ENCODE measurements at regions not wholly inside any gene's neighbourhood (a gene's known extent, or its start where the extent isn't known, plus 50 kb on each side); places are given as distances from the start of the nearest gene placed in this dataset.
A peak's percentile ranks its signal among the peaks of the same experiment; 100 is the strongest.

GRCh38 chr2:148582679-148583511, 61.7 kb upstream of the EPC2 start:
- no peak for TF ChIP-seq CTCF (IDR thresholded peaks at IDR 0.05; ENCODE audit: insufficient read depth, low read length)
- H3K4me3 ChIP-seq (ENCODE audit: low read depth, low read length) = no peak overlapping the region
- peak; percentile 13 for DNase-seq (ENCODE audit: low read depth)

DNA sequence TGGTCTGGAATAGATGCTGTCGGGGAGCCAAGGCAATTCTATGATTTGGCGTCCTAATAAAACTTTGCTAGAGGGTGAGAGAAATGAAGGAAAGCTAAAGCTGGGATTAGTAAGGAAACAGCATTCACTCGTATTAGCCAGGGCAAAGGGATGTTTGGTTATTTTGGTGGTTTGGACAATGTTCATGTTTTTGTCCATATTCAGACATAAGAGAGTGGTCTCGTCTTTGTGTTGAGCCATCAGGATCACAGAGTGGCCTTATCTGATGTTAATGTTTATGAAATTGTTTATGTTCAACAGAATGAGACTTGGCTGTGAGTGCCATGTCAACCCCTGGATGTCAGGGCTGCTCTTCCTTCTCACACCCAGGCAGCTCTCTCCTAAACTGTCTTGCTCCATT, 58.9 kb upstream of the EPC2 start:
- DNase-seq (ENCODE audit: low read depth) = no peak
- H3K4me3 ChIP-seq (ENCODE audit: low read depth, low read length) = no peak overlapping the region
- TF ChIP-seq CTCF (IDR thresholded peaks at IDR 0.05; ENCODE audit: insufficient read depth, low read length) = no peak

GRCh38 chr2:148586522-148587128, 57.9 kb upstream of the EPC2 start:
- no peak for TF ChIP-seq CTCF (IDR thresholded peaks at IDR 0.05; ENCODE audit: insufficient read depth, low read length)
- no peak overlapping the region for H3K4me3 ChIP-seq (ENCODE audit: low read depth, low read length)
- no peak for DNase-seq (ENCODE audit: low read depth)

DNA sequence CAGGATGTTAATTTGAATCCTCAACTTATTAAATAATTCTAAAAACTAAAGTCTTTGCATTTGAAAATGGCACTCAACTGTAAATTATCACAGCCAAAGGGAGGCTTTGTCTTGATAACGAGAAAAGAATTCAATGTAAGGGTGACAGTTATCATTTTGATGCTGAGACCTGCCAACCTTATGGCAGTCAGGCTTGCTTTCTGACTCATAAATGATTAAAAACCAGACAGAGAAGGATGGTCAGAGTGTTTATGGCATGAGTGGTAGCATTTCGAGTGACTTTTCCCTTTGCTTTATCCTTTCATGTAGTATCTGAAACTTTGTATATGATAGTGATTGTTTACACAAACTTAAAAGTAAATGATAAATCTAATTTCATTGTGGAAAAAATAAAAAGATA, 53.9 kb upstream of the EPC2 start:
- no peak for DNase-seq (ENCODE audit: low read depth)
- H3K4me3 ChIP-seq (ENCODE audit: low read depth, low read length) = no peak overlapping the region
- TF ChIP-seq CTCF (IDR thresholded peaks at IDR 0.05; ENCODE audit: insufficient read depth, low read length) = no peak

DNA sequence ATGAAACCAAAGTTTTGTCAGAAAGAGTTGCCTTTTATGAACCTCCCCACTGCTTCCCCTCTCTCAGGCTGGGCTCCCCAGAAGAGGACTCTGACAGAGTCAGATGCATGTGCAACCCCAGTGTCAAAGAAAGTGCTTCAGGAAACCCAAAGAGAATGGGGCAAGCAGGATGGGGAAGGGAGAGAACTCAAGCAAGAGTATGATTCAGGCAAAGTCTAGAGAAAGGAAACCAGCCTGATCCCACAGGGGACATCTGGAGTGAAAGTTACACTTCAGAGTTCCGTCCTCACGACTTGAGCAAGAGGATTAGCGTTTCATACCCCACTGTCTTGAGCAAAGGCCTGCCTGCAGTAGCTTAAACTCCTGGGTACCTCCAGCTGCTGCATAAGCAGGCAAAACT, 51.8 kb upstream of the EPC2 start:
- DNase-seq (ENCODE audit: low read depth) = no peak

GRCh38 chr2:148593421-148593820, 51.1 kb upstream of the EPC2 start:
- peak; percentile 58 for DNase-seq (ENCODE audit: low read depth)
- H3K4me3 ChIP-seq (ENCODE audit: low read depth, low read length) = no peak overlapping the region
- TF ChIP-seq CTCF (IDR thresholded peaks at IDR 0.05; ENCODE audit: insufficient read depth, low read length) = no peak

More for the DNA sequence above, 51.8 kb upstream of the EPC2 start:
- no peak for TF ChIP-seq CTCF (IDR thresholded peaks at IDR 0.05; ENCODE audit: insufficient read depth, low read length)
- H3K4me3 ChIP-seq (ENCODE audit: low read depth, low read length) = no peak overlapping the region

All from fibroblast of the aortic adventitia (primary cell).